ENCODE measurements at regions not wholly inside any gene's neighbourhood (a gene's known extent, or its start where the extent isn't known, plus 50 kb on each side); places are given as distances from the start of the nearest gene placed in this dataset.

GRCh38 chr2:64727013-64727767 is 73.5 kb upstream of the SERTAD2 start:
- no peaks in the 10 kb centered on the region for H3K9me3 Mint-ChIP-seq
- DNase-seq (ENCODE audit: low read depth, low spot score), result no peak
- TF ChIP-seq, protein P1, sequence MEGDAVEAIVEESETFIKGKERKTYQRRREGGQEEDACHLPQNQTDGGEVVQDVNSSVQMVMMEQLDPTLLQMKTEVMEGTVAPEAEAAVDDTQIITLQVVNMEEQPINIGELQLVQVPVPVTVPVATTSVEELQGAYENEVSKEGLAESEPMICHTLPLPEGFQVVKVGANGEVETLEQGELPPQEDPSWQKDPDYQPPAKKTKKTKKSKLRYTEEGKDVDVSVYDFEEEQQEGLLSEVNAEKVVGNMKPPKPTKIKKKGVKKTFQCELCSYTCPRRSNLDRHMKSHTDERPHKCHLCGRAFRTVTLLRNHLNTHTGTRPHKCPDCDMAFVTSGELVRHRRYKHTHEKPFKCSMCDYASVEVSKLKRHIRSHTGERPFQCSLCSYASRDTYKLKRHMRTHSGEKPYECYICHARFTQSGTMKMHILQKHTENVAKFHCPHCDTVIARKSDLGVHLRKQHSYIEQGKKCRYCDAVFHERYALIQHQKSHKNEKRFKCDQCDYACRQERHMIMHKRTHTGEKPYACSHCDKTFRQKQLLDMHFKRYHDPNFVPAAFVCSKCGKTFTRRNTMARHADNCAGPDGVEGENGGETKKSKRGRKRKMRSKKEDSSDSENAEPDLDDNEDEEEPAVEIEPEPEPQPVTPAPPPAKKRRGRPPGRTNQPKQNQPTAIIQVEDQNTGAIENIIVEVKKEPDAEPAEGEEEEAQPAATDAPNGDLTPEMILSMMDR (conservative IDR thresholded peaks at IDR 0.05), result no peak
- no peak overlapping the region for H3K27ac Mint-ChIP-seq (ENCODE audit: unreplicated experiment)
- peaks cover 48% of the 10 kb centered on the region for H3K4me1 Mint-ChIP-seq
- H3K4me3 Mint-ChIP-seq, result no peak overlapping the region
- no peaks in the 10 kb centered on the region for H3K36me3 Mint-ChIP-seq (ENCODE audit: low read depth)
- no peaks in the 10 kb centered on the region for H3K27me3 Mint-ChIP-seq (ENCODE audit: low read depth)

- no peaks in the 10 kb centered on the region for H3K9me3 Mint-ChIP-seq
- H3K4me1 Mint-ChIP-seq, result peaks cover 52% of the 10 kb centered on the region
- H3K36me3 Mint-ChIP-seq (ENCODE audit: low read depth), result no peaks in the 10 kb centered on the region
- H3K27me3 Mint-ChIP-seq (ENCODE audit: low read depth), result no peaks in the 10 kb centered on the region
- no peak for DNase-seq (ENCODE audit: low read depth, low spot score)
- no peak overlapping the region for H3K27ac Mint-ChIP-seq (ENCODE audit: unreplicated experiment)
- peak overlapping the region; percentile 52 for H3K4me3 Mint-ChIP-seq
- TF ChIP-seq, protein P1 (conservative IDR thresholded peaks at IDR 0.05), result no peak
These were observed 74.2 kb upstream of the SERTAD2 start for GRCh38 chr2:64727843-64728463.

- Mint-ChIP-seq H3K4me1 (peaks cover 64% of the 10 kb centered on the region), H3K9me3 (no peaks in the 10 kb centered on the region), H3K27me3 (ENCODE audit: low read depth) (no peaks in the 10 kb centered on the region), H3K36me3 (ENCODE audit: low read depth) (no peaks in the 10 kb centered on the region), H3K4me3 (peak overlapping the region; percentile 32), H3K27ac (ENCODE audit: unreplicated experiment) (peak overlapping the region; percentile 64)
- no peak for DNase-seq (ENCODE audit: low read depth, low spot score)
- TF ChIP-seq, protein P1 (conservative IDR thresholded peaks at IDR 0.05), result no peak
These were observed 77.0 kb upstream of the SERTAD2 start for GRCh38 chr2:64730551-64731262.

- Mint-ChIP-seq H3K27me3 (ENCODE audit: low read depth) (no peaks in the 10 kb centered on the region), H3K4me1 (peaks cover 62% of the 10 kb centered on the region), H3K9me3 (no peaks in the 10 kb centered on the region), H3K4me3 (peak overlapping the region; percentile 32), H3K36me3 (ENCODE audit: low read depth) (no peaks in the 10 kb centered on the region), H3K27ac (ENCODE audit: unreplicated experiment) (no peak overlapping the region)
- no peak for DNase-seq (ENCODE audit: low read depth, low spot score)
- TF ChIP-seq, protein P1 (conservative IDR thresholded peaks at IDR 0.05), result no peak
These were observed 77.5 kb upstream of the SERTAD2 start for GRCh38 chr2:64731263-64731643.

DNA sequence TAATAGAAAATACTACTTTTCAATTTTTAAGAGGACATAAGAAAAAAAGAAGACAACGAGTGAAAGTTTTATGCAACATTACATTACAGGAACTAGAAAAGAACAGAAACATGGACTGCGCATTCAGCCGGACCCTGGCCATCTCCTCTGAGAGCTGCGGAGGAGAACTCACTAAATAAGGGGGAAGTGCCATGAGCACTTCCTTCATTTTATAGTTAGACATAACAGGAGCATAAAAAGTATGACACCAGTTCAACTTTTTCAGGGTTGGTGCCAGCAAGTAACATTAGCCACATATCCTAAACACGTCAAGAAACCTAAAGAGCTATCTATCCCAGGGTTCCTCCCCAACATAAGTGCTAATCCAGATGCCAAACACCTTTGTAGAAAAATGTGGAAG is 78.0 kb upstream of the SERTAD2 start:
- DNase-seq (ENCODE audit: low read depth, low spot score), result no peak
- no peaks in the 10 kb centered on the region for H3K27me3 Mint-ChIP-seq (ENCODE audit: low read depth)
- peaks cover 58% of the 10 kb centered on the region for H3K4me1 Mint-ChIP-seq
- H3K27ac Mint-ChIP-seq (ENCODE audit: unreplicated experiment), result no peak overlapping the region
- no peaks in the 10 kb centered on the region for H3K36me3 Mint-ChIP-seq (ENCODE audit: low read depth)
- no peak overlapping the region for H3K4me3 Mint-ChIP-seq
- H3K9me3 Mint-ChIP-seq, result no peaks in the 10 kb centered on the region
- TF ChIP-seq, protein P1 (conservative IDR thresholded peaks at IDR 0.05), result no peak
